ENCODE measurements at regions not wholly inside any gene's neighbourhood (a gene's known extent, or its start where the extent isn't known, plus 50 kb on each side); places are given as distances from the start of the nearest gene placed in this dataset.

DNA sequence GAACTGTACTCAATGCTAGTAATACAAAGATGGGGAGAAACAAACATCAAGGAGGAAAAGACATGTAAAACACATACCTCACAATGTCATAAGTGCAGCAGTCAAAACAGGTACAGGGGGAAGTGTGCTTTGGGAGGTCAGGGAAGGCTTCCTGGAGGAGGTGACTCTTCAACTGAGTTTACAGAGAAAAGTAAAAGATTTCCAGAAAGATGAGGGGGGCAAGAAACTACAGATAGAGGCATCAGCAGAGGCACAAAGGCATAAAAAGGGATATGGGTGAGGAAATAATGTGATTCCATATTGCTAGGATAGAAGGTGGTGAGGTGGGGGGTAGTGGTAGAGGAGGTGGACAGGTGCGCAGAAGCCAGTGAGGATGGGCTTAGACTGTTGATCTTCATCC is 95.0 kb downstream of the LSM5 start:
- H3K4me3 ChIP-seq (ENCODE audit: low read length in 2 of 2) = no peak overlapping the region
- H3K4me1 ChIP-seq (ENCODE audit: control insufficient read depth, insufficient read depth, low read length) = no peaks in the 10 kb centered on the region
- H3K9me3 ChIP-seq (ENCODE audit: control insufficient read depth in 2 of 2, low read length in 2 of 2) = no peaks in the 10 kb centered on the region
- no peaks in the 10 kb centered on the region for H3K36me3 ChIP-seq (ENCODE audit: control insufficient read depth in 2 of 2, insufficient read depth in 2 of 2, low read length in 2 of 2)
- no peak overlapping the region for H3K9ac ChIP-seq (ENCODE audit: low read length in 2 of 2)
- no peaks in the 10 kb centered on the region for H3K27me3 ChIP-seq (ENCODE audit: control insufficient read depth in 1 of 2, insufficient read depth in 2 of 2, low read length in 2 of 2)
- H3K27ac ChIP-seq (ENCODE audit: low read length) = no peak overlapping the region

GRCh38 chr7:32393861-32394260 is 96.3 kb downstream of the LSM5 start:
- no peaks in the 10 kb centered on the region for H3K36me3 ChIP-seq (ENCODE audit: control insufficient read depth in 2 of 2, insufficient read depth in 2 of 2, low read length in 2 of 2)
- no peak overlapping the region for H3K27ac ChIP-seq (ENCODE audit: low read length)
- H3K4me1 ChIP-seq (ENCODE audit: control insufficient read depth, insufficient read depth, low read length) = no peaks in the 10 kb centered on the region
- H3K27me3 ChIP-seq (ENCODE audit: control insufficient read depth in 1 of 2, insufficient read depth in 2 of 2, low read length in 2 of 2) = no peaks in the 10 kb centered on the region
- H3K4me3 ChIP-seq (ENCODE audit: low read length in 2 of 2) = no peak overlapping the region
- H3K9me3 ChIP-seq (ENCODE audit: control insufficient read depth in 2 of 2, low read length in 2 of 2) = no peaks in the 10 kb centered on the region
- H3K9ac ChIP-seq (ENCODE audit: low read length in 2 of 2) = no peak overlapping the region

DNA sequence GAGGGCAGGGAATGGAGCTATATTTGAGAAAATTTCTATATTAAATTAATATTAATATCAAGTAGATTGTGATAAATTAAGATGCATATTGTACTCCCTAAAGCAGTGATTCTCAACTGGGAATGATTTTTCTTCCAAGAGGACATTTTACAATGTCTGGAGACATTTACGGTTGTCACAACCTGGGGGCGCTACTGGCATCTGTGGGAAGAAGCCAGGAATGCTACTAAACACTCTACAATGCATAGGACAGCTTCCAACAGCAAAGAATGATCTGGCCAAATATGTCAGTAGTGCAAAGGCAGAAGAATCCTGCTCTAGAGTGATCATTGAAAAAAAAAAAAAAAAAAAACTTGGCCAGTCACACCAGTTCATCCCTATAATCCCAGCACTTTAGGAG is 100.0 kb downstream of the LSM5 start:
- Histone ChIP-seq H3K9me3 (ENCODE audit: control insufficient read depth in 2 of 2, low read length in 2 of 2) (no peaks in the 10 kb centered on the region), H3K4me1 (ENCODE audit: control insufficient read depth, insufficient read depth, low read length) (no peaks in the 10 kb centered on the region), H3K27me3 (ENCODE audit: control insufficient read depth in 1 of 2, insufficient read depth in 2 of 2, low read length in 2 of 2) (no peaks in the 10 kb centered on the region), H3K9ac (ENCODE audit: low read length in 2 of 2) (no peak overlapping the region), H3K27ac (ENCODE audit: low read length) (no peak overlapping the region), H3K36me3 (ENCODE audit: control insufficient read depth in 2 of 2, insufficient read depth in 2 of 2, low read length in 2 of 2) (no peaks in the 10 kb centered on the region), H3K4me3 (ENCODE audit: low read length in 2 of 2) (no peak overlapping the region)

DNA sequence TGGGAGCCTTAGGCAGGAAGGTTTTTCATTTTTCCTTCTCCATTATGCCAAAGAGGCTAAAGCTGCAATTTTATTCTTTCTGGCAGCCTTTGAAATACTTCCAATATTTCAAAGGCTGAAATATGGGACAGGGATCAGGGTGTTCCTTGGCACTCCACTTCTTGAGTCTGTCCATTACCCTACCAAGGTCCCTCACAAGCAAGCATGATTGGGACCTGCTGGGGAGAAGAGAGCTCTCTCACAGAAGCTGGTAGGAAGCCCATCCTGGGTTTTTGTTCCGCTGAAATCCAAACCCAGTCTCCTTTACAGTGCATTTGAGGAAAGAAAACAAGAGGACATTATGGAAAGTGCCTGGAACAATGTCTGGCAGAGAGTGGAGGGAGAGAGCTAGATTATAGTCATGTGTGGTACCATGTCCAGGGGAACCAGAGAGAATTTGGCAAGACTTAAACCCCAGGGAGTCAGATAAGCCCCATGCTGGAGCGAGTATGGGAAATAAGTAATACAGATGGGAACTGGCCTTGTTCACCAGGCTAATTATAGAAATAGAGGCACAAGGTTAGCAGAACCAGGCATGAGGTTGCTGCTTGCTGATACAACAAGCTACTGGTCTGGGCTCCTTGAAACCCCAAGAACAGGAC is 104.7 kb downstream of the LSM5 start:
- Histone ChIP-seq H3K27me3 (ENCODE audit: control insufficient read depth in 1 of 2, insufficient read depth in 2 of 2, low read length in 2 of 2) (no peaks in the 10 kb centered on the region), H3K9ac (ENCODE audit: low read length in 2 of 2) (no peak overlapping the region), H3K36me3 (ENCODE audit: control insufficient read depth in 2 of 2, insufficient read depth in 2 of 2, low read length in 2 of 2) (no peaks in the 10 kb centered on the region), H3K27ac (ENCODE audit: low read length) (no peak overlapping the region), H3K9me3 (ENCODE audit: control insufficient read depth in 2 of 2, low read length in 2 of 2) (no peaks in the 10 kb centered on the region), H3K4me3 (ENCODE audit: low read length in 2 of 2) (no peak overlapping the region), H3K4me1 (ENCODE audit: control insufficient read depth, insufficient read depth, low read length) (no peaks in the 10 kb centered on the region)

GRCh38 chr7:32381024-32381601 is 109.1 kb downstream of the LSM5 start:
- Histone ChIP-seq H3K4me1 (ENCODE audit: control insufficient read depth, insufficient read depth, low read length) (no peaks in the 10 kb centered on the region), H3K27me3 (ENCODE audit: control insufficient read depth in 1 of 2, insufficient read depth in 2 of 2, low read length in 2 of 2) (no peaks in the 10 kb centered on the region), H3K4me3 (ENCODE audit: low read length in 2 of 2) (no peak overlapping the region), H3K27ac (ENCODE audit: low read length) (no peak overlapping the region), H3K36me3 (ENCODE audit: control insufficient read depth in 2 of 2, insufficient read depth in 2 of 2, low read length in 2 of 2) (no peaks in the 10 kb centered on the region), H3K9ac (ENCODE audit: low read length in 2 of 2) (no peak overlapping the region), H3K9me3 (ENCODE audit: control insufficient read depth in 2 of 2, low read length in 2 of 2) (no peaks in the 10 kb centered on the region)

DNA sequence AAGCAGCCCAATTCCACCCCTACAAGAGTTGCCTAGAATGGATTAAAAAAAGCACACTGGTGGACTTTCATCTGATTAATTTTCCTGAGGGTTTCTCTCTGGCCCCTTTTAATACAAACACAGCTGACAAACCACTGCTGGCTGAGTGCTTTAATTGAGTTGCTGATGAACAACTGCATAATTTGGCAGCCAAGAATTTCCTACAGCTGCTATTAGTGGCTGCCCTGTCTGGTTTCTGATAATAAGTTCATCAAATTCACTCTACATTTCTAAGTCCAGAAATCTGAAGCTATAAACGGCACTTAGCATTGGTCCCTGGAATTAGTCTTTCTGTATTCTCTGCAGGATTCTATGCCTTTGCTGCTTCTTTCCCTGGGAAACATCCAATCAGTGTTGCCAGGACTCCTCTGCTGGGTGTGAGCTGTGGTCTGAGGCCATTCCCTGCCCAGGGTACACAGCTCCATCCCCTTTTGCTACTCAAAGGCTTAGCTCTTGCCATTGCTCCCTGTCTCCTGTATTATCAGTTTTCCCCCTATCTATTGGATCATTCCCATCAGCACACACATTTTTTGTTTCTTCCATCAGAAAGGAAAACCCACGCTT is 110.6 kb downstream of the LSM5 start:
- Histone ChIP-seq H3K36me3 (ENCODE audit: control insufficient read depth in 2 of 2, insufficient read depth in 2 of 2, low read length in 2 of 2) (no peaks in the 10 kb centered on the region), H3K4me3 (ENCODE audit: low read length in 2 of 2) (no peak overlapping the region), H3K4me1 (ENCODE audit: control insufficient read depth, insufficient read depth, low read length) (no peaks in the 10 kb centered on the region), H3K9me3 (ENCODE audit: control insufficient read depth in 2 of 2, low read length in 2 of 2) (no peaks in the 10 kb centered on the region), H3K9ac (ENCODE audit: low read length in 2 of 2) (no peak overlapping the region), H3K27me3 (ENCODE audit: control insufficient read depth in 1 of 2, insufficient read depth in 2 of 2, low read length in 2 of 2) (no peaks in the 10 kb centered on the region), H3K27ac (ENCODE audit: low read length) (no peak overlapping the region)

DNA sequence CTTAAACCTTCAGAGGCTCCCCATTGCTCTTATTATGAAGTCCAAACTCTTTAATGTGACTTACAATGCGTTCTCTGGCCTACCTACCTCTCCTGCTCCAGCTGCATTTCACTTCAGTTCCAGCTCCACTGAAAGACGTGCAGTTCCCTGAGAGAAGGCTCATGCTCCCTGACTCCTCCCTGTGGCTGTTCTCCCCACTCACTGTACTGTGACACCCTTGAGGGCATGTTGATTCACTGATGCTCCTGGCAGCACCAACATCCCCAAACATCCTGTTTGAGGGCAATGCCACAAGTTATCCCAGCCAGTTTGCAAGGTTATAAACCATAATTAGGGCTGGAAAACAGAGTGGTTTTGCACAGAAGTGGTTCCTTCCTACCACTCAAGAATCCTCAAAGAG is 111.2 kb downstream of the LSM5 start:
- H3K9ac ChIP-seq (ENCODE audit: low read length in 2 of 2) = no peak overlapping the region
- no peaks in the 10 kb centered on the region for H3K4me1 ChIP-seq (ENCODE audit: control insufficient read depth, insufficient read depth, low read length)
- no peak overlapping the region for H3K27ac ChIP-seq (ENCODE audit: low read length)
- H3K27me3 ChIP-seq (ENCODE audit: control insufficient read depth in 1 of 2, insufficient read depth in 2 of 2, low read length in 2 of 2) = no peaks in the 10 kb centered on the region
- no peaks in the 10 kb centered on the region for H3K36me3 ChIP-seq (ENCODE audit: control insufficient read depth in 2 of 2, insufficient read depth in 2 of 2, low read length in 2 of 2)
- H3K9me3 ChIP-seq (ENCODE audit: control insufficient read depth in 2 of 2, low read length in 2 of 2) = no peaks in the 10 kb centered on the region
- no peak overlapping the region for H3K4me3 ChIP-seq (ENCODE audit: low read length in 2 of 2)

DNA sequence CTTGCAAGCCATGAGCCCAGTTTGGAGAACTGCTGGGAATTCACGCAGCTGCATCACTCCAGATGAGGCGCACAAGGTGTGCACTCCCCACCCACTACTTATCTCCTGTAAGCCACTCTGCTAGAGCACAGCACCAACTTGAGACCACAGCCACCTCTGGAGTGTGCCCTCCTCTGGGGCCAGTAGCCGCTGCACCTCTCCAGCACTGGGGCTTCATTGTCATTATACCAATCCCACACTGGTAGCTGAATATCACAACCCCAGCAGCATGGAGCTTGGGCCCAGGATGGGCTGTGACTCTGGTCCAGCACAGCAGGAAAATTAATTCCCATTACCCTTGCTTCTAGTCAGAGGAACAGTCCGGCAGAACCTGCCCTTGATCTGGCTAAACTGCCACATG is 125.6 kb downstream of the LSM5 start:
- Histone ChIP-seq H3K9me3 (ENCODE audit: control insufficient read depth in 2 of 2, low read length in 2 of 2) (peaks cover 0 to 11% of the 10 kb centered on the region in 2 donors), H3K4me3 (ENCODE audit: low read length in 2 of 2) (no peak overlapping the region), H3K36me3 (ENCODE audit: control insufficient read depth in 2 of 2, insufficient read depth in 2 of 2, low read length in 2 of 2) (no peaks in the 10 kb centered on the region), H3K4me1 (ENCODE audit: control insufficient read depth, insufficient read depth, low read length) (no peaks in the 10 kb centered on the region), H3K27me3 (ENCODE audit: control insufficient read depth in 1 of 2, insufficient read depth in 2 of 2, low read length in 2 of 2) (peaks cover 0 to 4% of the 10 kb centered on the region in 2 donors), H3K27ac (ENCODE audit: low read length) (no peak overlapping the region), H3K9ac (ENCODE audit: low read length in 2 of 2) (no peak overlapping the region)

DNA sequence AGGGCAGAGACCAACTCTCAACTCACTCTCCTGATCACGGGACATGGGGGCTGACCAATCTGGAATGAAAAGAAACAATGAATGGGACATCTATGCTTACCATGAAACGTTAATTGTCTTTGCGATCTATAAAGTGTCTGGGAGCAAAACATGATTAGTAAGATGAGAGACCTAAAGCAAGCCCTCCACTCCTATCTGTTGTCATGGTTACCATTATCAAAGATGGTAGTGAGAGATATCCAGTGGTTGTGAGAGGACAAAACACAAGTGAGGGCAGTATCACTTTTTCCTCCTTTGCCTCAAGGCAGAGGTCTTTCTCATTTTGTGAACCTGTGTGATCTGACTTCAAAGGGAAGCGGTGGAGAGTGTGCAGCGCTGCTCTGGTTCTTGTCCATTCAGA is 130.1 kb downstream of the LSM5 start:
- Histone ChIP-seq H3K4me1 (ENCODE audit: control insufficient read depth, insufficient read depth, low read length) (no peaks in the 10 kb centered on the region), H3K9me3 (ENCODE audit: control insufficient read depth in 2 of 2, low read length in 2 of 2) (no peaks in the 10 kb centered on the region), H3K4me3 (ENCODE audit: low read length in 2 of 2) (no peak overlapping the region), H3K27ac (ENCODE audit: low read length) (no peak overlapping the region), H3K36me3 (ENCODE audit: control insufficient read depth in 2 of 2, insufficient read depth in 2 of 2, low read length in 2 of 2) (no peaks in the 10 kb centered on the region), H3K27me3 (ENCODE audit: control insufficient read depth in 1 of 2, insufficient read depth in 2 of 2, low read length in 2 of 2) (peaks cover 0 to 4% of the 10 kb centered on the region in 2 donors), H3K9ac (ENCODE audit: low read length in 2 of 2) (no peak overlapping the region)

GRCh38 chr7:32357535-32358277 is 132.5 kb downstream of the LSM5 start:
- H3K27me3 ChIP-seq (ENCODE audit: control insufficient read depth in 1 of 2, insufficient read depth in 2 of 2, low read length in 2 of 2) = peaks cover 0 to 4% of the 10 kb centered on the region in 2 donors
- H3K36me3 ChIP-seq (ENCODE audit: control insufficient read depth in 2 of 2, insufficient read depth in 2 of 2, low read length in 2 of 2) = no peaks in the 10 kb centered on the region
- no peak overlapping the region for H3K4me3 ChIP-seq (ENCODE audit: low read length in 2 of 2)
- H3K9me3 ChIP-seq (ENCODE audit: control insufficient read depth in 2 of 2, low read length in 2 of 2) = no peaks in the 10 kb centered on the region
- no peaks in the 10 kb centered on the region for H3K4me1 ChIP-seq (ENCODE audit: control insufficient read depth, insufficient read depth, low read length)
- no peak overlapping the region for H3K9ac ChIP-seq (ENCODE audit: low read length in 2 of 2)
- no peak overlapping the region for H3K27ac ChIP-seq (ENCODE audit: low read length)
